ENCODE measurements at regions not wholly inside any gene's neighbourhood (a gene's known extent, or its start where the extent isn't known, plus 50 kb on each side); places are given as distances from the start of the nearest gene placed in this dataset.

GRCh38 chr17:70888324-70888723 lies 719.0 kb downstream of the KCNJ2 start:
- no peaks in the 10 kb centered on the region for H3K9me3 ChIP-seq (ENCODE audit: control insufficient read depth in 1 of 2, low read length in 2 of 2)
- H3K4me1 ChIP-seq (ENCODE audit: control insufficient read depth in 1 of 2, insufficient read depth in 2 of 2, low read length in 2 of 2), result no peaks in the 10 kb centered on the region
- H3K27ac ChIP-seq (ENCODE audit: low read length), result no peak overlapping the region

GRCh38 chr17:70891306-70891705 lies 722.0 kb downstream of the KCNJ2 start:
- no peak overlapping the region for H3K27ac ChIP-seq (ENCODE audit: low read length)
- H3K27me3 ChIP-seq (ENCODE audit: low read depth, low read length), result no peaks in the 10 kb centered on the region
- H3K9me3 ChIP-seq (ENCODE audit: control insufficient read depth in 1 of 2, low read length in 2 of 2), result no peaks in the 10 kb centered on the region
- no peak overlapping the region for H3K4me3 ChIP-seq (ENCODE audit: low read depth in 1 of 2, low read length in 2 of 2)
- no peaks in the 10 kb centered on the region for H3K36me3 ChIP-seq (ENCODE audit: control insufficient read depth in 1 of 2, insufficient read depth in 2 of 2, low read length in 2 of 2)
- H3K4me1 ChIP-seq (ENCODE audit: control insufficient read depth in 1 of 2, insufficient read depth in 2 of 2, low read length in 2 of 2), result no peaks in the 10 kb centered on the region

More at GRCh38 chr17:70888324-70888723, 719.0 kb downstream of the KCNJ2 start:
- no peaks in the 10 kb centered on the region for H3K27me3 ChIP-seq (ENCODE audit: low read depth, low read length)
- H3K36me3 ChIP-seq (ENCODE audit: control insufficient read depth in 1 of 2, insufficient read depth in 2 of 2, low read length in 2 of 2), result no peaks in the 10 kb centered on the region
- H3K4me3 ChIP-seq (ENCODE audit: low read depth in 1 of 2, low read length in 2 of 2), result no peak overlapping the region

DNA sequence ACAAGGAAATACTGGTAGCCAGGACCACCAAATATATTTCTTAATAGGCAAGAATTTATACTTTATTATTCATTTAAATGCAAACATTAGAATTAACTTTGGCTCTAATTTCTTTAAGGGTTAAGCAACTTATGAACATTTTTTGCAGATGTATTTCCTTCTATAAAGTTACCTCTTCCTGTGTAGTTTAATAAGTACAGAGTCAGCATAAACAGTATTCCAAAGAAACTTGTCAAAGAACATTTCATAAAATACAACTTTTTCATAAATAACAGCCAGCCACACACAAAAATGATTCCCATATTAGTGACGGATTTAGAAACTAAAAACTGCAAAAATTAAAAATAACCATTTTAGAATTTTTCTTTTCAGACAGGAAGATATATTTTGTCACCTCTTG lies 723.2 kb downstream of the KCNJ2 start:
- no peak overlapping the region for H3K4me3 ChIP-seq (ENCODE audit: low read depth in 1 of 2, low read length in 2 of 2)
- H3K27me3 ChIP-seq (ENCODE audit: low read depth, low read length), result no peaks in the 10 kb centered on the region
- H3K9me3 ChIP-seq (ENCODE audit: control insufficient read depth in 1 of 2, low read length in 2 of 2), result no peaks in the 10 kb centered on the region
- H3K36me3 ChIP-seq (ENCODE audit: control insufficient read depth in 1 of 2, insufficient read depth in 2 of 2, low read length in 2 of 2), result no peaks in the 10 kb centered on the region
- H3K27ac ChIP-seq (ENCODE audit: low read length), result no peak overlapping the region
- H3K4me1 ChIP-seq (ENCODE audit: control insufficient read depth in 1 of 2, insufficient read depth in 2 of 2, low read length in 2 of 2), result no peaks in the 10 kb centered on the region

DNA sequence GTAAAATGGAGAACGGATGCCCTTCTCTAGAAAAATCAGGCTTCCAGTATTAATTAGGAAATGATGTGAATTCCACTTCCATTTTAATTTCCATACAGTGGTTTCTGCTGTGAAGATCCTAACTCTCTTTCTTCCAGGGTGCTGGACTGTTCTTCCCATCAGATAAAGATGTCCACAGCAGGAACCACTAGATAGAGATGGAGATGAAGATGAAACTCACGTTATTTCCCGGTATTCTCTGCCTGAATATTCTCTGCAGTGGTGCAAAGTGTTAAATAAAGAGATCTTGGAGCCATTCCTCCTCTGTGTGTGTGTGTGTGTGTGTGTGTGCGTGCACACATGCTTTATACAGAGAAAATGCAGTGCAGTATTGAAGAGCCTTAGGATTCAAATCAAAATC lies 727.5 kb downstream of the KCNJ2 start:
- Histone ChIP-seq H3K27me3 (ENCODE audit: low read depth, low read length) (no peaks in the 10 kb centered on the region), H3K27ac (ENCODE audit: low read length) (no peak overlapping the region), H3K9me3 (ENCODE audit: control insufficient read depth in 1 of 2, low read length in 2 of 2) (peaks cover 0 to 7% of the 10 kb centered on the region in 2 donors), H3K36me3 (ENCODE audit: control insufficient read depth in 1 of 2, insufficient read depth in 2 of 2, low read length in 2 of 2) (no peaks in the 10 kb centered on the region), H3K4me1 (ENCODE audit: control insufficient read depth in 1 of 2, insufficient read depth in 2 of 2, low read length in 2 of 2) (no peaks in the 10 kb centered on the region), H3K4me3 (ENCODE audit: low read depth in 1 of 2, low read length in 2 of 2) (no peak overlapping the region)

- Histone ChIP-seq H3K27me3 (ENCODE audit: low read depth, low read length) (no peaks in the 10 kb centered on the region), H3K4me3 (ENCODE audit: low read depth in 1 of 2, low read length in 2 of 2) (no peak overlapping the region), H3K36me3 (ENCODE audit: control insufficient read depth in 1 of 2, insufficient read depth in 2 of 2, low read length in 2 of 2) (no peaks in the 10 kb centered on the region), H3K27ac (ENCODE audit: low read length) (no peak overlapping the region), H3K4me1 (ENCODE audit: control insufficient read depth in 1 of 2, insufficient read depth in 2 of 2, low read length in 2 of 2) (no peaks in the 10 kb centered on the region), H3K9me3 (ENCODE audit: control insufficient read depth in 1 of 2, low read length in 2 of 2) (peaks cover 0 to 9% of the 10 kb centered on the region in 2 donors)
These were observed 728.1 kb downstream of the KCNJ2 start for GRCh38 chr17:70897446-70897845.

DNA sequence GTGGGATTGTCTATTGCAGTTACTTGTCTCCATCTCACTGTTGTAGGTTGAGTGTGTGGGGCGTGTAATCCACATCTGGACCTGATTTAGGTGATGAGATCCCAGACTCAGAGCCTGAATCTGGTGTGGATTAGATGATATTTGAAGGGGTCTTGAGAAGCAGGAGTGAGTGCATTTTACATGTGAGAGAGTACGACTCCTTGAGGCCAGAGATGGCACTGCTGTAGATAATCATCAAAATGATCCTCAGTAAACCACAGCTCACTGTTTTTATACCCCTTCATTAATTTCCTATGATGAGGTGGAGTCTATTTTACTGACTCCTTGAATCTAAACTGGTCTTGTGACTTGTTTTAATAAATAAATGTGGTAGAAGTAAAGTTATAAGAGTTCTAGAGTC lies 732.5 kb downstream of the KCNJ2 start:
- Histone ChIP-seq H3K4me1 (ENCODE audit: control insufficient read depth in 1 of 2, insufficient read depth in 2 of 2, low read length in 2 of 2) (no peaks in the 10 kb centered on the region), H3K4me3 (ENCODE audit: low read depth in 1 of 2, low read length in 2 of 2) (no peak overlapping the region), H3K27me3 (ENCODE audit: low read depth, low read length) (no peaks in the 10 kb centered on the region), H3K36me3 (ENCODE audit: control insufficient read depth in 1 of 2, insufficient read depth in 2 of 2, low read length in 2 of 2) (no peaks in the 10 kb centered on the region), H3K9me3 (ENCODE audit: control insufficient read depth in 1 of 2, low read length in 2 of 2) (peaks cover 0 to 12% of the 10 kb centered on the region in 2 donors), H3K27ac (ENCODE audit: low read length) (no peak overlapping the region)

DNA sequence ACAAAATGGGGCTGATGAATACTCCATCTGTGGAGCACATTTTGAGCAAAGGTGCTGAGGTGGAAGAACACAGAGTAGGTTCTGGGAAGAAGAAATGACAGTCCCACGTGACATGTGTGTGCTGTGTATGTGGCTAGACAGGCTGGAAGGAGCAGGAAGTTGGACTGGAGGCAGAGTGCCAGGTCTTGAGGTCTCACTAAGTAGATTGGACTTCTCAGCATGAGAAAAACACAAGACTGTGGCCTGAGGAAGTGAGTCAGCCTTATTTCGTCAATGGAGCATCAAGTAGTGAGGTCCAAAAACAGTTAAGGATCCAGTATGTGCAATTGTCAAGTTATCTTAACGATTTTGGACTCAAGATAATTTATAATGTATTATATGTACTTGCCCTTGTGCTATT lies 736.5 kb downstream of the KCNJ2 start:
- Histone ChIP-seq H3K4me1 (ENCODE audit: control insufficient read depth in 1 of 2, insufficient read depth in 2 of 2, low read length in 2 of 2) (no peaks in the 10 kb centered on the region), H3K9me3 (ENCODE audit: control insufficient read depth in 1 of 2, low read length in 2 of 2) (peaks cover 0 to 12% of the 10 kb centered on the region in 2 donors), H3K4me3 (ENCODE audit: low read depth in 1 of 2, low read length in 2 of 2) (no peak overlapping the region), H3K27me3 (ENCODE audit: low read depth, low read length) (no peaks in the 10 kb centered on the region), H3K36me3 (ENCODE audit: control insufficient read depth in 1 of 2, insufficient read depth in 2 of 2, low read length in 2 of 2) (no peaks in the 10 kb centered on the region), H3K27ac (ENCODE audit: low read length) (no peak overlapping the region)

- no peaks in the 10 kb centered on the region for H3K36me3 ChIP-seq (ENCODE audit: control insufficient read depth in 1 of 2, insufficient read depth in 2 of 2, low read length in 2 of 2)
- peaks cover 0 to 5% of the 10 kb centered on the region in 2 donors for H3K9me3 ChIP-seq (ENCODE audit: control insufficient read depth in 1 of 2, low read length in 2 of 2)
- H3K27ac ChIP-seq (ENCODE audit: low read length), result no peak overlapping the region
- H3K27me3 ChIP-seq (ENCODE audit: low read depth, low read length), result no peaks in the 10 kb centered on the region
- H3K4me3 ChIP-seq (ENCODE audit: low read depth in 1 of 2, low read length in 2 of 2), result no peak overlapping the region
- H3K4me1 ChIP-seq (ENCODE audit: control insufficient read depth in 1 of 2, insufficient read depth in 2 of 2, low read length in 2 of 2), result no peaks in the 10 kb centered on the region
These were observed 737.5 kb downstream of the KCNJ2 start for GRCh38 chr17:70906808-70907207.

- Histone ChIP-seq H3K27ac (ENCODE audit: low read length) (no peak overlapping the region), H3K36me3 (ENCODE audit: control insufficient read depth in 1 of 2, insufficient read depth in 2 of 2, low read length in 2 of 2) (no peaks in the 10 kb centered on the region), H3K4me1 (ENCODE audit: control insufficient read depth in 1 of 2, insufficient read depth in 2 of 2, low read length in 2 of 2) (no peaks in the 10 kb centered on the region), H3K9me3 (ENCODE audit: control insufficient read depth in 1 of 2, low read length in 2 of 2) (peaks cover 0 to 8% of the 10 kb centered on the region in 2 donors), H3K4me3 (ENCODE audit: low read depth in 1 of 2, low read length in 2 of 2) (no peak overlapping the region), H3K27me3 (ENCODE audit: low read depth, low read length) (no peaks in the 10 kb centered on the region)
These were observed 743.6 kb downstream of the KCNJ2 start for GRCh38 chr17:70912716-70913485.

DNA sequence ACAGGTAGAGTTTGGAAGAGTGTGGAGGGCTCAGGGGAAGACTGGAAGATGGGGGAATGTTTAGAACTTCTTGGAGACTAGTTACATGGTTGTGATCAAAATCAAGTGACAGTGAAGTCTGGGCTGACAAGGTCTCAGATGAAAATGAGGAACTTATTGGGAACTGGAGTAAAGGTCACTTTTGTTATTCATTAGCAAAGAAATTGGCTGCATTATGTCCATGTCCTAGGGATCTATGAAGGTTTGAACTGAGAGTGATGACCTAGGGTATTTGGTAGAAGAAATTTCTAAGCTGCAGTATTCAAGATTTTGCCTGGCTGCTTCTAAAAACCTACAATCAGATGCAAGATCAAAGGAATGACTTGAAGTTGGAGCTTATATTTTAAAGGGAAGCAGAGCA lies 747.1 kb downstream of the KCNJ2 start:
- Histone ChIP-seq H3K9me3 (ENCODE audit: control insufficient read depth in 1 of 2, low read length in 2 of 2) (peaks cover 0 to 8% of the 10 kb centered on the region in 2 donors), H3K36me3 (ENCODE audit: control insufficient read depth in 1 of 2, insufficient read depth in 2 of 2, low read length in 2 of 2) (no peaks in the 10 kb centered on the region), H3K4me3 (ENCODE audit: low read depth in 1 of 2, low read length in 2 of 2) (no peak overlapping the region), H3K27me3 (ENCODE audit: low read depth, low read length) (no peaks in the 10 kb centered on the region), H3K27ac (ENCODE audit: low read length) (no peak overlapping the region), H3K4me1 (ENCODE audit: control insufficient read depth in 1 of 2, insufficient read depth in 2 of 2, low read length in 2 of 2) (no peaks in the 10 kb centered on the region)

DNA sequence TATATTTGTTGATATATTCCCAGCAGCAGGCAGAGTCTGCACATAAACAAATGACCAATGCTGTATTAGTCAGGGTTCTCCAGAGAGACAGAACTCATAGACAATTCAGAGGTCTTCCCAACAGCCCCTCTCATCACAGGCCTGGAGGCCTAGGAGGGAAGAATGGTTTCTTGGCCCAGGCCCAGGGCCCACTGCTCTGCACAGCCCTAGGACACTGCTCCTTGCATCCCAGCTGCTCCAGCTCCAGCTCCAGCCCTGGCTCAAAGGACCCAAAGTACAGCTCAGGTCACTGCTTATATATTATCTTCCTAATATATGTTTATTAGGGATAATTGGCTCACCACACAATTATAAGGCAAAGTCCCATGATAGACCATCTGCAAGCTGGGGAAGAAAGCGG lies 749.9 kb downstream of the KCNJ2 start:
- no peak overlapping the region for H3K27ac ChIP-seq (ENCODE audit: low read length)
- no peaks in the 10 kb centered on the region for H3K36me3 ChIP-seq (ENCODE audit: control insufficient read depth in 1 of 2, insufficient read depth in 2 of 2, low read length in 2 of 2)
- peaks cover 0 to 8% of the 10 kb centered on the region in 2 donors for H3K9me3 ChIP-seq (ENCODE audit: control insufficient read depth in 1 of 2, low read length in 2 of 2)
- no peaks in the 10 kb centered on the region for H3K27me3 ChIP-seq (ENCODE audit: low read depth, low read length)
- no peak overlapping the region for H3K4me3 ChIP-seq (ENCODE audit: low read depth in 1 of 2, low read length in 2 of 2)
- H3K4me1 ChIP-seq (ENCODE audit: control insufficient read depth in 1 of 2, insufficient read depth in 2 of 2, low read length in 2 of 2), result no peaks in the 10 kb centered on the region

DNA sequence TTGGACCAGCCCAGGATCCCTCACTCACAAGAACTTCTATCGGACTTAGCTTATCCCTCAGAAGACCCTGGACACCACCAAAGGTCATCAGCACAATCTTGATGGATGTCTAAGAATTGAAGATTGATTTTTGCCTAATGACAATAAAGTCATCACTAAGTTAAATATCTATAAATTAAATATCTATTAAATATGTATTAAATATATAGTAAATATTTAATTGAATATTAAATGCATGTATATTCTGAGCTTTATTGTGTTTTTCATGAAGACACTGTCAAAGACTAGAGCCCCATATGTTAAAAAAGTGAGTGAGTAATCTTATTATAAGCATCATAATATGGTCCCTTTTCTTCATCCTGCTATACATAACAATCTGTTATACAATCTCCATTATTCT lies 751.1 kb downstream of the KCNJ2 start:
- H3K36me3 ChIP-seq (ENCODE audit: control insufficient read depth in 1 of 2, insufficient read depth in 2 of 2, low read length in 2 of 2), result no peaks in the 10 kb centered on the region
- no peak overlapping the region for H3K27ac ChIP-seq (ENCODE audit: low read length)

More for the DNA sequence above, 751.1 kb downstream of the KCNJ2 start:
- no peaks in the 10 kb centered on the region for H3K27me3 ChIP-seq (ENCODE audit: low read depth, low read length)
- H3K9me3 ChIP-seq (ENCODE audit: control insufficient read depth in 1 of 2, low read length in 2 of 2), result peaks cover 0 to 8% of the 10 kb centered on the region in 2 donors
- no peak overlapping the region for H3K4me3 ChIP-seq (ENCODE audit: low read depth in 1 of 2, low read length in 2 of 2)
- no peaks in the 10 kb centered on the region for H3K4me1 ChIP-seq (ENCODE audit: control insufficient read depth in 1 of 2, insufficient read depth in 2 of 2, low read length in 2 of 2)
